ENCODE measurements at regions not wholly inside any gene's neighbourhood (a gene's known extent, or its start where the extent isn't known, plus 50 kb on each side); places are given as distances from the start of the nearest gene placed in this dataset.

DNA sequence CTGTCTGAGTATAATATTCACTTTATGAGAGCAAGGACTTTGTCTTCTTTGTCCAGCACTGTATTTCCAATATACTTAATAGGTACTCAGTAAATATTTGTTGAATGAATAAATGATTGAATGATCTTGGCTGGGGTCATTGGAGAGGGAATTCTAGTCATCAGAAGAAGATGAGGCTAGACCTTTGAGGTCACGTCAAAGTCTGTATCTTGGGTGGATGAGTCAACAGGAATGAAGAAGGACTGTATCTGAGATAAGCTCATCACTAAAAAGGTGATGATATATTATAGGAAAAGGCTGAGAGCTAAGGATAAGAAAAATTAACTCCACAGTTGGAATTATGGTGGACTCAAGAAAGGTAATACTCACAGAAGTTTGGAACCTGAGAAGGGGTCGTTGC is 125.1 kb upstream of the MAGI3 start:
- TF ChIP-seq CTCF (conservative IDR thresholded peaks at IDR 0.05), result no peak
- no peak overlapping the region for H3K27ac ChIP-seq

GRCh38 chr1:113266788-113267187 is 123.5 kb upstream of the MAGI3 start:
- no peak for TF ChIP-seq CTCF (conservative IDR thresholded peaks at IDR 0.05)
- no peak overlapping the region for H3K27ac ChIP-seq

- no peak overlapping the region for H3K27ac ChIP-seq
- no peak for TF ChIP-seq CTCF (conservative IDR thresholded peaks at IDR 0.05)
Observed at GRCh38 chr1:113269168-113269963, 120.9 kb upstream of the MAGI3 start.

GRCh38 chr1:113271039-113271438 is 119.3 kb upstream of the MAGI3 start:
- no peak overlapping the region for H3K27ac ChIP-seq
- no peak for TF ChIP-seq CTCF (conservative IDR thresholded peaks at IDR 0.05)

DNA sequence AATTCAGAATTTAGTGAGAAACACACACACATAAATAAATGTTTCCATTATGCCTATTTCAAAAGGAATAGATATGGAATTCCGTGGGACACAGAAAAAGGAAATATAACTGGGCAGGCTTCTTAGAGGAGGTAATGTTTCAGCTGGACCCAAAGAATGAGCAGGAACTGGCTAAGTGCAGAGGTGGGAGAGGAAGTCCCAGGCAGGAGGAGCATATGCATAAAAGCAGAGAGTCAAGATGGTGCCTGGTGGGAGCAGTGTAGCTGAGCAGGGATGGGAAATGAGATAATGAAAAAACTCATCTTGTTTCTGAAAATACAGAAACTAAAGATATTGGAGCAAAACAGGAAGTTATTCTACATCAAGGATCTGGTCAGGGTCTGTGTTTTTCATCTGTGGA is 115.2 kb upstream of the MAGI3 start:
- TF ChIP-seq CTCF (conservative IDR thresholded peaks at IDR 0.05), result no peak
- H3K27ac ChIP-seq, result no peak overlapping the region

DNA sequence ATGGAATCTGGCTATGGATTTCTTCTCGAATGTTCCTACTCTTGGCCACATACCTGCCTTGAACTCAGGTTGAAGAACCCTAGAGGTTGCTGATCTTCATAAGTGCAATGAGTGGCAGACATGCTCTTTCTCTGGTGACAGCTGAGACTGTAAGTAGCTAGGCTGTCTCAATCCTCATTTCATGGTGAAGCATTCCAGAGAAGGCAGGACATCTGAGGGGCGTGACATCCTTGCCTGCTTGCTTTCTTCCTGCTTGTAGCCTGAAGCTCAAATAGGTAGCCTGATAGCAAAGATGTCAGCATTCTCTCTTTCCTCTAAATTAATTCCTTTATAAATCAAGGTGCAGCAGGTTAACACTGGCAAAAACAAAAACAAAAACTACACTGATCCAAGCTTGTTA is 114.6 kb upstream of the MAGI3 start:
- H3K27ac ChIP-seq, result no peak overlapping the region
- no peak for TF ChIP-seq CTCF (conservative IDR thresholded peaks at IDR 0.05)

GRCh38 chr1:113276507-113276906 is 113.8 kb upstream of the MAGI3 start:
- no peak overlapping the region for H3K27ac ChIP-seq
- no peak for TF ChIP-seq CTCF (conservative IDR thresholded peaks at IDR 0.05)
